ENCODE measurements at regions not wholly inside any gene's neighbourhood (a gene's known extent, or its start where the extent isn't known, plus 50 kb on each side); places are given as distances from the start of the nearest gene placed in this dataset.

DNA sequence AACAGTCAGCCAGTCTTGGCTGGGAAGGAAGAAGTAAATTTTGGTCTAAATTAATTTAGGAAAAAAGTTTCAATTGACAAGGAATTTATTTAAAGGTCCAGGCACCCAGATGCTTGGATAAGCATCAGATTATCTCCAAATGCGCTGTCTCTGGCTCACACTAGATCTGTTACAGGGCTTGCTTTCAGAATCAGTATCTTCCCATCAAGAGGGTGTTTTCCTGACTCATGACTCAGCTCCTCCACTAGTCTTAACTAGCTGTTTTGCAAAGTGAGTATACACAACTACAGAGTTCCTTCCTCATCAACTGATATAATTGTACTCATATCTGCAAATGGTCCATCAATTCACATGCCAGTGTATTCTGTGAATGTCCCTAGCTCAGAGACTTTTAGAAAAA is 482.1 kb upstream of the CPEB2 start:
- DNase-seq = no peak

DNA sequence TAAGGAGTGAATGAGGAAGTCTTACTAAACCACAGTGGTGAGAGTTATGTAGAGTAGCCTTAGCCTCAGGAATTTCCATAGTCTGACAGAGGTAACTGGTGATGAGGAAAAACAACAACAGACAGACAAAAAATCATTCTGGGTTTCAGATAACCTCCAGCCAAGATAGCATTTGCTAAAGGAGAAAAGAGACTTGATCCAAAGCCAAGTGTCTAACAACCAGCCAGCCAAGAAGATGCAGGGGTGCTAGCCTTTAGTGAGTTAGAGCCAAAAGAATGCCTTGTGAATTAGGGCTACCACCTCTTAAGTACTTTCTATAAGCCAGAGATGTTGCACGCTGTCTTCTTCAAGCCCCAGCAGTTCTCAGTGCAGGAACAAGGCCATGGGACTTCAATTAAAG is 478.0 kb upstream of the CPEB2 start:
- DNase-seq = no peak

- DNase-seq = no peak
These were observed 473.4 kb upstream of the CPEB2 start for GRCh38 chr4:14528918-14529317.

DNA sequence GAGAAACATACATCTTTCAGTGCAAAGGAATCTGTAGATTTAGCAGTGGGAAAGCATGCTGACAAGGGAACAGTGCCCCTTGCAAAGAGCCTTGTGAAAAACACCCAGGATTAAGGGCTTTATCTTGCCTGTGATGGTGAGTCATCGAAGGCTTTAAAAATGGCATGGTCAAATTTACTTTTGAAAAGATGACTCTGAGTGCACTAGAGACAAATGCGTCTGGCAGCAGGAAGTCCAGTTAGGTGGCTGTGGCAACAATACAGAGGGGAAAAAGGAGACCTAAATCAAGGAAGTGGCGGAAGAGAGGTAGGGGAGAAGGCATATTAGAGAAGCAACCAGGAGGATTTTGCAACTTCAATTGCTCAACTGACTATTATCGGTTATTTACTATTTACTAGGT is 472.6 kb upstream of the CPEB2 start:
- no peak for DNase-seq

GRCh38 chr4:14532436-14532835 is 469.8 kb upstream of the CPEB2 start:
- no peak for DNase-seq

- DNase-seq = no peak
These were observed 463.0 kb upstream of the CPEB2 start for GRCh38 chr4:14539246-14539645.

DNA sequence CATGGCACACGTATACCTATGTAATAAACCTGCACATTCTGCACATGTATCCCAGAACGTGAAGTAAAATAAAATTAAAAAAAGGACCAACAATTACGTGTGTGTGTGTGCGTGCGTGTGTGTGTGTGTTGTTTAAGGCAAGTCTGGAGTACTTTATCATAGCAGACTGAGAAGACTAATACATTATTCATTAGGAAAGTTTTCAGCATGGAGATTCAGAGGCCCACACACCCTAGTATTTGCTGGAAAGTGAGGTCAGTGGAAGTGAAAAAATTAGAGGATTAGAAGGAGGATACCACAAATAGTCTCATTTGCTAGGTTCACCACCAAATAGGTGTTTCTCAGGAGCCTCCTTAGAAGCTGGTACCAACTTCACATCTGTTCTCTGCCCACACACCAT is 457.1 kb upstream of the CPEB2 start:
- no peak for DNase-seq

- no peak for DNase-seq
These were observed 456.5 kb upstream of the CPEB2 start for GRCh38 chr4:14545807-14546206.

DNA sequence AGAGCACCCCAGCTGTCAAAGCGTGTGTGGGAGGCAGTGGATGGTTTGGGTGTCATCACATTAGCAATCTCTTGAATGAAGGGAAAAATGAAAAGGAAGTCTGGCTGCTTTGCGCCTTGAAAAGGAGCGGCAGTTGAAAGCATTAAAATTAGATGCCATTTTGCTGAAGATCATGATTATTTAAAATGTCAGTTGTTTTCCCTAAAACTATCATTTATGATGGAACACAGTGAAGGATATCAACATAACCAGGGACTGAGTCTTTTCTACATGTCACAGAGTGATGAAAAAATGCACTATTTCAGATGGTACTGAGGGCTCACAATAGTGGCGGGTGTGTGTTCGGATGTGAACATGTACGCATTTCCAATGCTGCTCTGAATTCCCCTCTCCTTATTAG is 450.2 kb upstream of the CPEB2 start:
- DNase-seq = no peak

DNA sequence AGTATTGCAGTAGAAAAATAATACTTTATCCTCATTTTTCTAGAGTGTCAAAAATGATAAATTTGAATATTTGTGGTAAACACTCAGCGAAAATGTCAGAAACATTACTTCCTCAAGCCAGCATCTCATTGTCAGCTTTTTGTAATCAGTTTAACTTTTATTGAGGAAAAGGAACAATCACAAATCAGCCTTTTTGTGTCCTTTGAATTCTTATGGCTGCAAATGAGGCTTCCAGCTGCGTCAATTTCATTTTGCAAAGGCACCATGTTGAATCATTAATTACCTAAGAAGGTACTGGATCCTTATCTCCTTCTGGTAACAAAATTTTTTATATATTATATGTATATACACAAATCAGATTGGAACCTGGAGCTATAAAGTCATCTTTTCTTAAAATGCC is 442.6 kb upstream of the CPEB2 start:
- no peak for DNase-seq

- no peak for DNase-seq
These were observed 441.7 kb upstream of the CPEB2 start for GRCh38 chr4:14560577-14560976.

GRCh38 chr4:14562901-14563300 is 439.4 kb upstream of the CPEB2 start:
- peak in 4 of 56 donors; percentile 1 to 28 (median 7) for DNase-seq

DNA sequence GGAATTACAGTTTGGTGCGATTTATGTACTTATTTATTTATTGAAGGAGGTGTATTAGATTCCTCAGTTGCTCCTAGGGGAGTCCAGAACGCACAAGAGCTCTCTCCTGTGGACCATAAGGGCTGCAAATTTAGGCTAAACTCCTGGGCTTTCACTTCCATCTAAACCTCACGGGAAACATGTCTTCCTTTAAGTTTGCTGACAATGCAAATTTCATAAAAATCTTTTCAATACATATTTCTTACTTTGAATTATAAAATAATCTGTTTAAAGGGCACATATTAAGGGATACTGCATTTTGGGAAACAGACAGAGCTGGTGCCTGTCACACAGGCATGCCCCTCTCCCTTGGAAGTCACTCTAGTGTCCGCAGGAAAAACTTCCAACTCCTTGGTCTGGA is 438.0 kb upstream of the CPEB2 start:
- DNase-seq = no peak

- DNase-seq = no peak
These were observed 435.8 kb upstream of the CPEB2 start for GRCh38 chr4:14566518-14566917.

- DNase-seq = no peak
These were observed 433.9 kb upstream of the CPEB2 start for GRCh38 chr4:14568351-14568750.

- no peak for DNase-seq
These were observed 427.0 kb upstream of the CPEB2 start for GRCh38 chr4:14575289-14575688.

DNA sequence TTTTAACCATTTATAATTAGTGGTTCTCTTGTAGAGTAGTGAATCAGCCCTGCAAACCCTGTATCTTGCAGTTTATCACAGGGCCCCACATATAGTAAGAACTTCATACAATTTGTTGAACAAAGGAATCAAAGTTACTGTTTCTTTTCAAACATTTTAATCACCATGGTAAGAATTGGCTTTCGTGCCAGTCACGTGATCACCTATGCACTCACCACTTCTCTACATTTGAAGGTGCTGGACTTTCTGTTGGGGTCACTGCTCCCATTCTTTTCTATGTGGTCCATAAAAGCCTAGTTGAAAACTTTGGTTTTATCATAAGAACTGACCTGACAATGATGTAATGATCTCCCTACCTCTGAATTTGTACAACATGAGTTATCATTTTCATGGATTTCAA is 426.4 kb upstream of the CPEB2 start:
- DNase-seq = no peak

GRCh38 chr4:14580061-14580460 is 422.2 kb upstream of the CPEB2 start:
- no peak for DNase-seq

DNA sequence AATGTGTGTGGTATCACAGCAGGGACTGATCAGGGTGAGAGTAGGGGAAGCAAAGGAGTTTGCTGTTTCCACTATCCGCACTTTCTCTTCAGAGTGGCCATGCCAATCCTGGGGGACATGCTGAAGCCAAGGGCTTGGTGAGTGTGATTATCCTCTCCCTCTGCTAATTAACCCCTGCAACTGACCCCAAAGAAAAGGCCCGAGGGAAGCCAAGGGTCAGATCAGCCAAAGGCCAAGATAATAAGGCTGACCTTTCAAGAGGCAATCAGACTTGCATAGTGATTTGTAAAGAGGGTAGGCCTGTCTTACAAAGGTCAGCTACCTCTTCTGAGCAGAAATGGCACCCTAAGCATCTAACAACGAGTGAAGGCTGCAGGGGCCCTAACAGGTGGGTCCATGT is 420.5 kb upstream of the CPEB2 start:
- no peak for DNase-seq

GRCh38 chr4:14582677-14583076 is 419.6 kb upstream of the CPEB2 start:
- no peak for DNase-seq

DNA sequence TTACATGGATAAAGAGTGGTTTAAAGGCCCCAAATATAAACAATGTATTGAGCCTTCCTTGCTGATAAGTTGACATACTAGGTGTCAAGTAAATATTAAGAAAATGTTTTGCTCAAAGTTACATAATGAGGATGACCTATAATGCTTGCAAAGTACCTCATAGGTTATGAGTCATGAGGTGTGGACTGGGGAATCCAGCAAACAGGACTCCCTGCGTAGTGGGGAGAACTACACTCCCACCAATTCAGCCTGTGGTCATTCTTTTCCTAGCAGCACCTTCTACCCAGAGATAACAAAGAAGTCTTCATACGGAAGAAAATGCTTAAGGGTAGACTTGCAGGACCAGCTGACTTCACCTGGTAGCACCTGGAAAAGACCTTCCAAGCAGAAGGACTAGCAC is 418.9 kb upstream of the CPEB2 start:
- DNase-seq = no peak

- DNase-seq = no peak
These were observed 418.5 kb upstream of the CPEB2 start for GRCh38 chr4:14583752-14584151.

DNA sequence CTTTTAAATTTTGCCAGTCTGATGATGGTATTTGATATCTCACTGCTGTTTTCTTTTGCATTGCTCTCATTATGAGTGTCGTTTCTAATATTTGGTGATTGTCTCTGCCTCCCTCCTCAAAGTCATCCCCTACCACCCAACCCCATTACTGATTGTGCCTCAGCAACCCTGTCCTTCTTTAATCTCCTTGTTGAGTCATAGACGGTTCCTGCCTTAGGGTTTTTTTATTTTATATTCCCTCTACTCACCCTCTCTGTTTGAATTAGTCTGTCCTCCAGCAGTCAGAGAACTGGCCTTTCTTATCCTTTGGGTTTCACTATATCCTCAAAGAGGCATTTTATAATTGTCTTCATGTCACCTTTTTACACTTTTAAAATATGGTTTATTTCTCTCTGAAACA is 409.3 kb upstream of the CPEB2 start:
- no peak for DNase-seq

- no peak for DNase-seq
These were observed 406.3 kb upstream of the CPEB2 start for GRCh38 chr4:14596028-14596427.

- DNase-seq = no peak
These were observed 405.8 kb upstream of the CPEB2 start for GRCh38 chr4:14596437-14596836.
